H9 (cell line): ENCODE measurements at regions not wholly inside any gene's neighbourhood (a gene's known extent, or its start where the extent isn't known, plus 50 kb on each side); places are given as distances from the start of the nearest gene placed in this dataset.

Experiments
- DNase-seq: peaks from one replicate; pipeline ENCODE4 v3.0.0-alpha.2; 2017
- H2AFZ ChIP-seq: one replicate; pipeline ENCODE4 v1.6.1; 2013; ENCODE audit warnings: mild to moderate bottlenecking, low read length, control low read depth, moderate library complexity
- H2AK5ac ChIP-seq: 2 replicates; pipeline ENCODE4 v1.6.1; 2013; ENCODE audit warnings: low read length, control low read depth, mixed read lengths; ENCODE audit not compliant: insufficient read length
- H2BK120ac ChIP-seq: one replicate; pipeline ENCODE4 v1.6.1; 2013; ENCODE audit warnings: low read depth, mild to moderate bottlenecking, low read length, control low read depth, inconsistent platforms; ENCODE audit not compliant: poor library complexity, severe bottlenecking
- H2BK12ac ChIP-seq: 2 replicates; pipeline ENCODE4 v1.6.1; 2013; ENCODE audit warnings: low read length, control low read depth, mixed read lengths, low read depth; ENCODE audit not compliant: insufficient read length
- H2BK15ac ChIP-seq: 2 replicates; pipeline ENCODE4 v1.6.1; 2013; ENCODE audit warnings: low read depth, low read length, control low read depth
- H2BK20ac ChIP-seq: one replicate; pipeline ENCODE4 v1.6.1; 2013; ENCODE audit warnings: low read depth, mild to moderate bottlenecking, low read length, control low read depth, inconsistent platforms; ENCODE audit not compliant: poor library complexity, severe bottlenecking
- H2BK5ac ChIP-seq: 2 replicates; pipeline ENCODE4 v1.6.1; 2013; ENCODE audit warnings: low read length, control low read depth, mixed read lengths; ENCODE audit not compliant: insufficient read length
- H3K14ac ChIP-seq: 2 replicates; pipeline ENCODE4 v1.6.1; 2013; ENCODE audit warnings: low read length, control low read depth; ENCODE audit not compliant: insufficient read depth
- H3K18ac ChIP-seq: 2 replicates; pipeline ENCODE4 v1.6.1; 2013; ENCODE audit warnings: low read depth, mild to moderate bottlenecking, mixed read lengths, low read length, control low read depth; ENCODE audit not compliant: insufficient read length
- H3K23ac ChIP-seq: 2 replicates; pipeline ENCODE4 v1.6.1; 2013; ENCODE audit warnings: low read length, control low read depth, mixed read lengths, low read depth; ENCODE audit not compliant: insufficient read length
- H3K23me2 ChIP-seq: 2 replicates; pipeline ENCODE4 v1.6.1; 2013; ENCODE audit warnings: low read depth, mild to moderate bottlenecking, mixed read lengths, low read length, control low read depth; ENCODE audit not compliant: insufficient read length, poor library complexity, severe bottlenecking
- H3K27ac ChIP-seq: 2 replicates; pipeline ENCODE4 v1.5.1; 2013; ENCODE audit warnings: low read length, control low read depth, mixed read lengths, low read depth; ENCODE audit not compliant: insufficient read length
- H3K27me3 ChIP-seq: 2 replicates; pipeline ENCODE4 v1.6.1; 2013; ENCODE audit warnings: low read length, control low read depth, inconsistent platforms; ENCODE audit not compliant: insufficient read depth
- H3K4ac ChIP-seq: 2 replicates; pipeline ENCODE4 v1.6.1; 2013; ENCODE audit warnings: low read depth, mild to moderate bottlenecking, control low read depth, inconsistent platforms, low read length, moderate library complexity
- H3K4me1 ChIP-seq: 2 replicates; pipeline ENCODE4 v1.6.1; 2013; ENCODE audit warnings: low read length, control low read depth, inconsistent platforms; ENCODE audit not compliant: insufficient read depth
- H3K4me2 ChIP-seq: 2 replicates; pipeline ENCODE4 v1.6.1; 2013; ENCODE audit warnings: low read length, control low read depth, mixed read lengths; ENCODE audit not compliant: insufficient read length, insufficient read depth
- H3K56ac ChIP-seq: 2 replicates; pipeline ENCODE4 v1.6.1; 2013; ENCODE audit warnings: low read depth, mild to moderate bottlenecking, mixed read lengths, low read length, control low read depth; ENCODE audit not compliant: insufficient read length
- H3K79me1 ChIP-seq: 2 replicates; pipeline ENCODE4 v1.6.1; 2013; ENCODE audit warnings: low read depth, mild to moderate bottlenecking, moderate library complexity, low read length, control low read depth, inconsistent platforms; ENCODE audit not compliant: insufficient read depth, poor library complexity, severe bottlenecking
- H3K79me2 ChIP-seq: 2 replicates; pipeline ENCODE4 v1.6.1; 2013; ENCODE audit warnings: low read length, control low read depth, inconsistent platforms; ENCODE audit not compliant: insufficient read depth
- H3K9ac ChIP-seq: 2 replicates; pipeline ENCODE4 v1.6.1; 2013; ENCODE audit warnings: low read length, control low read depth, mixed read lengths; ENCODE audit not compliant: insufficient read length; ENCODE audit errors: extremely low read depth
- H3K9me3 ChIP-seq: one replicate; pipeline ENCODE4 v1.6.1; 2013; ENCODE audit warnings: low read depth, low read length, inconsistent platforms; ENCODE audit not compliant: control insufficient read depth
- H3T11ph ChIP-seq: one replicate; pipeline ENCODE4 v1.6.1; 2013; ENCODE audit warnings: mild to moderate bottlenecking, low read length, control low read depth, inconsistent platforms
- H4K20me1 ChIP-seq: one replicate; pipeline ENCODE4 v1.6.1; 2013; ENCODE audit not compliant: control insufficient read depth, insufficient read length, insufficient read depth
- H4K5ac ChIP-seq: 2 replicates; pipeline ENCODE4 v1.6.1; 2013; ENCODE audit warnings: low read depth, mild to moderate bottlenecking, mixed read lengths, low read length, control low read depth; ENCODE audit not compliant: insufficient read length
- H4K8ac ChIP-seq: replicated peaks from 2 replicates; pipeline ENCODE4 v1.6.1; 2013; ENCODE audit warnings: low read length, control low read depth, mixed read lengths, low read depth; ENCODE audit not compliant: insufficient read length
- H4K91ac ChIP-seq: 2 replicates; pipeline ENCODE4 v1.6.1; 2013; ENCODE audit warnings: low read depth, mild to moderate bottlenecking, moderate library complexity, mixed read lengths, low read length, control low read depth; ENCODE audit not compliant: insufficient read length
- H3K27ac Mint-ChIP-seq, 3 experiments: 2 replicates in 2 of 3; 3 replicates in 1 of 3; pipeline ENCODE4 v1.8.0; 2020 to 2021; ENCODE audit warnings: mixed read lengths in 3 of 3, mild to moderate bottlenecking in 1 of 3, moderate library complexity in 1 of 3
- H3K27me3 Mint-ChIP-seq: 2 replicates; pipeline ENCODE4 v1.8.0; 2021; ENCODE audit warnings: low read depth, mild to moderate bottlenecking, moderate library complexity, mixed read lengths
- H3K36me3 Mint-ChIP-seq, 3 experiments: 2 replicates in 2 of 3; 3 replicates in 1 of 3; pipeline ENCODE4 v1.8.0; 2020 to 2021; ENCODE audit warnings: low read depth in 3 of 3, mixed read lengths in 3 of 3; ENCODE audit not compliant: insufficient read depth in 1 of 3
- H3K4me1 Mint-ChIP-seq, 2 experiments: 2 replicates each; pipeline ENCODE4 v1.8.0; 2020; ENCODE audit warnings: mixed read lengths in 2 of 2
- H3K4me3 Mint-ChIP-seq, 2 experiments: 2 replicates in 1 of 2; 3 replicates in 1 of 2; pipeline ENCODE4 v1.8.0; 2020 to 2021; ENCODE audit warnings: mild to moderate bottlenecking in 2 of 2, mixed read lengths in 2 of 2, moderate library complexity in 1 of 2
- H3K9me3 Mint-ChIP-seq, 2 experiments: 2 replicates in 1 of 2; 3 replicates in 1 of 2; pipeline ENCODE4 v1.8.0; 2020; ENCODE audit warnings: mild to moderate bottlenecking in 2 of 2, mixed read lengths in 2 of 2, moderate library complexity in 1 of 2
- CTCF ChIP-seq: fragments of 200-600 bp; sonication (generic); conservative IDR thresholded peaks from 3 replicates; pipeline ENCODE4 v1.8.0; 2021; ENCODE audit warnings: antibody characterized with exemption, mild to moderate bottlenecking
- WGBS: extraction: QIAGEN DNeasy Blood & Tissue Kit; methylation state at CpG from one replicate; pipeline ENCODE4 v1.1.7; 2013; ENCODE audit warnings: missing lambda C conversion rate, low lambda C conversion rate, mixed read lengths; ENCODE audit not compliant: insufficient read length; ENCODE audit errors: extremely low coverage; 5-methylcytosine and 5-hydroxymethylcytosine counted together

DNA sequence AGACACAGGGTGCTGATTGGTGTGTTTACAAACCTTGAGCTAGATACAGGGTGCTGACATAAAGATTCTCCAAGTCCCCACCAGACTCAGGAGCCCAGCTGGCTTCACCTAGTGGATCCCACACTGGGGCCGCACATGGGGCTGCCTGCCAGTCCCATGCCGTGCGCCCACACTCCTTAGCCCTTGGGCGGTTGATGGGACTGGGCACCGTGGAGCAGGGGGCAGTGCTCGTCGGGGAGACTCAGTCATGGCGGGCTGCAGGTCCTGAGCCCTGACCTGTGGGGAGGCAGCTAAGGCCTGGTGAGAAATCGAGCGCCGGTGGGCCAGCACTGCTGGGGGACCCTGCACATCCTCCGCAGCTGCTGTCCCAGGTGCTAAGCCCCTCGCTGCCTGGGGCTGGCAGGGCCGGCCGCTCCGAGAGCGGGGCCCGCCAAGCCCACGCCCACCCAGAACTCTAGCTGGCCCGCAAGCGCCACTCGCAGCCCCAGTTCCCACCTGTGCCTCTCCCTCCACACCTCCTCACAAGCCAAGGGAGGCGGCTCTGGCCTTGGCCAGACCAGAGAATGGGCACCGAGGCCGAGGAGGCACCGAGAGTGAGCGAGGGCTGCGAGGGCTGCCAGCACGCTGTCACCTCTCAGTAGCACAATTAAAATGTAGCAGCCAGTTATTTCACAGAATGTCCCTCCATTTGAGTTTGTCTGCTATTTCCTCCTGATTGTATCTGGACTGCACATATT is 76.1 kb upstream of the PNPLA4 start:
- Histone ChIP-seq H3K18ac (no peak overlapping the region), H3K79me2 (no peaks in the 10 kb centered on the region), H2BK5ac (no peak overlapping the region), H2BK12ac (no peak overlapping the region), H3K27me3 (no peaks in the 10 kb centered on the region), H2AFZ (no peak overlapping the region), H3K4ac (no peak overlapping the region), H3K79me1 (no peaks in the 10 kb centered on the region), H3K27ac (no peak overlapping the region), H3K4me2 (no peak overlapping the region), H3K9me3 (no peaks in the 10 kb centered on the region), H3K56ac (no peak overlapping the region), H2BK120ac (no peak overlapping the region), H3K23ac (no peak overlapping the region), H4K5ac (no peak overlapping the region), H3K9ac (no peak overlapping the region), H4K20me1 (no peaks in the 10 kb centered on the region), H2BK20ac (no peak overlapping the region), H3T11ph (no peak overlapping the region), H3K14ac (no peak overlapping the region), H4K8ac (no peak overlapping the region), H2AK5ac (no peak overlapping the region), H3K4me1 (peaks cover 4% of the 10 kb centered on the region; the same call in 1 of the 2 replicates), H4K91ac (no peak overlapping the region), H3K23me2 (no peaks in the 10 kb centered on the region), H2BK15ac (no peak overlapping the region)
- H3K9me3 Mint-ChIP-seq = peaks cover 0 to 2% of the 10 kb centered on the region in 2 experiments; a peak in 1 of 5 replicates
- no peak for TF ChIP-seq CTCF
- H3K27ac Mint-ChIP-seq = no peak overlapping the region
- WGBS = no CpG with 5 or more reads among the region's 29 CpGs
- H3K4me1 Mint-ChIP-seq = peaks cover 8 to 10% of the 10 kb centered on the region in 2 experiments
- no peaks in the 10 kb centered on the region for H3K27me3 Mint-ChIP-seq
- H3K36me3 Mint-ChIP-seq = peaks cover 0 to 4% (median 3%) of the 10 kb centered on the region in 3 experiments; a peak in 2 of 7 replicates
- no peak for DNase-seq
- H3K4me3 Mint-ChIP-seq = no peak overlapping the region
